Embryonic facial prominence (tissue), 1 donor: ENCODE measurements at regions not wholly inside any gene's neighbourhood (a gene's known extent, or its start where the extent isn't known, plus 50 kb on each side); places are given as distances from the start of the nearest gene placed in this dataset.

ENCODE experiments used
- DNase-seq: peaks from one replicate; pipeline ENCODE4 v3.0.0-alpha.2; 2016; ENCODE audit errors: extremely low spot score

- no peak for DNase-seq
Measured at GRCh38 chr2:58449286-58450010, 208.3 kb upstream of the FANCL start.

DNA sequence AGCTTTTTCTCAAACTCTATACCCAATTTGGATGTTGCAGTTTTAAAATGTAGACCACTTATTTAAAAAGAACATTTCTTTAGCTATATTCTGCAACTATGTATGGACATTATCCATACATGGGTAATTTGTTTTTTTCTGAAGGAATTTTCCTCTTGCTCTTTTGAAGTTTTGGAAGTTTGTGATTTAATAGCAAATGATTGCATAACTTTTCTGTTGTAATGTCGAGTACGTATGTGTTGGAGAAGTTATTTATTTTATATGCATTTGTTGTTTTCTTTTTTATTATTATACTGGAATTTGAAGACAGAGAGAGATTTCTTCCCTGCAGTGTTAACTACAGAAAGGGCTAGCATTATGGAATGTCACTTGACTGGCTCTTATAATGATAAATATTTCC, 207.7 kb upstream of the FANCL start:
- DNase-seq: no peak

DNA sequence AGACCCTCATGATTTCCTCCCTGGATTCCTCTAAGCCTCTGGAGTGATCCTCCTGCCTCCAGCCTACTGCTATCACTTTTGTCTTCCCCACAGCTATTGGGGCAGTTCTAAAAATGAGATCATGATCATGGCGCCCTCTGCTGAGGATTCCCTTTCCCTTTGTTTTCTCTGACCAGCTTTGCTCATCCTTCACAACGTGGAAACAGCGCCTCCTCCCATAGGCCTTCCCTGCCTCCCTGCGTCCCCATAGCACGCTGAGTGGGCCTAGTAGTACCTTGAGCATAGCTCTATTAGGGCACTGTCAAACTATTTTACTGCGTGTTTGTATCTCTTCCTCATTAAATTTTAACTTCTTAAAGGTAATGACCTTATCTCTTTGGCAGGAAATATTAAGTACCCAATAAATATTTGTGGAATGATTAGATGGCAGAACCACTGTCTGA, 207.0 kb upstream of the FANCL start:
- DNase-seq: no peak

DNA sequence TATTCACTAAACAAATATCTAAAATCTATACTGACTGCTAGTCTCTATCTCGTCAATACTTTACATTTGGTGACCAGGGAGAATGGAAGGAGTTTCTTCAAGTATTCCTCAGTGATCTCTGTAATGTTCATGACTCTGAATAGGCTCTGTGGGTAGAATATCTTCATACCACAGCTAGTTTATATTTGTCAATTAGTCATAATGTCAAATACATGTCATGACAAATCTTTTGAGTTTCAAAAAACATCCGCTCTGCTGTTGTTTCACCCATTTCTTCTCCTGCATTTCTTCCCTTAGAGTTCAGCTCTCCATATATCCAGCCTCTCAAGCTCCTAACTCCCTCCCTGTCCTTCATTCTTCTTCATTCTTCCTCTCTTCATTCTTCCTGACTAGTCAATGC, 206.5 kb upstream of the FANCL start:
- no peak for DNase-seq

DNA sequence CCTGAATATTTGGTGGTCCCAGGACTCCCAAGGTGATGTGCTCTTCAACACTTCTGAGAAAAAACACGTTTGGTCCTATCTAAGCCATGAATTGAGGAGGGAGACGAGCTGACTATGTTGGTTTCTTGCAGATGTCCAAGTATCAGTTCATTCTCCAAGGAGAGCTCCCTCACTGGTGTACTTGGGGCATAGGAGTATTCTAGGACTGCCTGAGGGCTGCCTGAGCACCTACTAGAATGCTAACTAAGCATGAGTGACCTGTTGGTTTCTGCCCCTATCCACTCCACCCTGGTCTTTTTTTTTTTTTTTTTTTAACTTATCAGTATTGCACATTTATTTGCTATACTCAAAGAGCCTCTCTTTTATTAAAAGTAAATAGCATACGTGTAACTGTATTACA, 200.5 kb upstream of the FANCL start:
- DNase-seq: no peak

- no peak for DNase-seq
Measured at GRCh38 chr2:58436872-58437271, 195.7 kb upstream of the FANCL start.

DNA sequence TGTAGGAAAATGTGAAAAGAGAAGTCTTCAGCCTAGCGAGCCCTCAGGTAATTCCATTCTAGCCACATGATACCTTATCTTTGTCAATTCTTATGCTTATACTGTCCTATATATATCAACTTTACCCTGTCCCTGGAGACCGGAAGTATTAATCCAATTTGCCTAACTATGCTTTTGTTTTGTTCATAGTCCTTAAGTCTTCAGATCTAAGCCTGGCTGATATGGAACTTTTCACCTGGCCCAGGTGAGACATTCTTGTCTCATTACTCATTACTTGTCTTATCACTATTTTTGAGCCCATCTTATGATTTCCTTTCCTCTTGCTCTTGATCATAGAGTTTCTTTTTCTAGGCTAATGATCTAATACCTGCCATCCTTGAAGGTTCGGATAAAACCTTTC, 194.1 kb upstream of the FANCL start:
- no peak for DNase-seq

DNA sequence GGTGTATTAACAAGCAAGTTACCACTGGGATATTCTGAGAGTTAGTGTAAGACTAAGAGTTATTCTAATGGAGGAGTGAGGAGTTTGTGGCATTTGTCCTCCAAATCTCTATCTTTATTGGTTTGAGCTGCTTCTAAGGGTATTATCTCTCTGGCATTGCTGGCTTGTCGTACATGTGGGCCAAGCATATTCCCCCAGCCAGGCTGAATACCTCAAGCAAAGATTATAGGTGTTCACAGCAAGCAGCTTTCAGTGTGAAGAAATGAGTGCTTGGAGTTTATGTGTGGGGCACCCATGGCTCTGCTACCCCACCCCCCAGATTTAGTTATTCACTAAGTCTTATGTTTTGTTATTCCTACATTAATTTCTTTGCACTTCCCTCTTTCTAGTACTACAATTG, 193.6 kb upstream of the FANCL start:
- DNase-seq: no peak

DNA sequence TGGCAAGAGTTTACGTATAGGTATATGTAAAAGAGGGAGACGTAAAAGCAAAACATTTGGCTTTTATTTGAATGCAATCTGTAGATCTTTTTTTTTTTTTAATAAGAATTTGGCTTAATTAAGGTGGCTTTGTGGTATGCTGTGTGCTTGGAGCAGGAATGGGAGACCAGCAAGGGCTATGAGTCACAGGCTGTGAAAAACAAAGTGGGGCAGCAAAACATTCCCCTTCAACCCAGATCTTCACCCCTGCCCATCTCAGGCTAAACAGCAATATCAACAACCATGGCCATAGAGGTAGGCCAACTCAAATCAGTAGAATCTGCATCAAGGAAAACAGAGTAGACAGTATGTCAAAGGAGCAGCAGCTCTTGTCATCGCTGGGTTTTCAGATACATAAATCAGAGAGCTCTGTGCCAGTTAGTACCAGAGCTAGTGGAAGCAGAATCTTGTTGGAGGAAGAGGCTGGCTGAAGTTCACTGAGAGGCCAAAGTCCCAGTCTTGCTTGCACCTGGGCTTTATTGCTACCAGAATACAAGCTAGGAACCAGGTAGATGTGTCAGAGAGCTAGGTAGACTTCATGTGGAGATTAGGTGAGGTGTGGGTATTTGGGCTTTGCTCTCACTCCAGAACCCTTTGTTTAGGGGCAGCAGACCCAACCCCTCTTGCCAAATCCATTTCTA, 191.5 kb upstream of the FANCL start:
- DNase-seq: no peak

DNA sequence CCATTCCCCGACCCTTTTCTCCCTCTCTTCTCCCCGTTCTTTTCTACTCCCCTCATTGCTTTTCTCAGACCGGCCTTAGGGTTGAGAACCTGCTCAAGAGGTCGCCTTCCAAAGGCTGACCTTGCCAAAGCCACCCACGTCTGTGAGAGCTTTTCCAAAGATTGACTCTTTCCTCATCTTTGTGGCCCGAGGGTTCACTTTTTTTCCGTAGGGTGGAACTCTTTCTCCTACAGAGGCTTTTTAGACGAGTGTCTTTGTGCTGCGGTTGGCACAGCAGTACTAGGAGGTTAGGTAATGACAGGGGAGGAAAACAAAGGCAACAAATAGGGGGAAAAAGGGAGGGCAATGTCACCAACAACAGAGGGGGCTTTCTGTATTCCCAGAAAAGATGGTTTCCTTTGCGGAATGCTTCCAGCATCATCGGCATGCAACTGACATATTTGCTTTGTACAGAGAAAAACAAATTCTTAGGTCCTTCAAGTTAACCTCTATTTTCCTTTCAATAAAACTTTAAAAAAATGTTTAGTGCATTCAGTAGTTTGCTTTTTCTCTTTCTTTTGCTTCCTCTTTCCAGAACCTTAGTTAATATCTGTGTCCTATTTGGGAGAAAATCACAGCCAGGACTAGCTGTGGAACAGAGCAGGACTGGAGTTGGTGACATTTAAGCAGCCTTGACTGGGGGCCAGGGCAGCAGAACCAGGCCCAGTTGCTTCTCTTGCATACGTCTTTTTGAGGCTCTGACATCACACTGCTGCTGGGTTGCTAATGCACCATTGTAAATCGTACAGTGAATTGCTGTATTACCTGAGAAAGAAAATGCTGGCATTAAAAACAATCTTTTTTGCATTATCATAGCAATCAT, 188.1 kb upstream of the FANCL start:
- peak; percentile 31 for DNase-seq

GRCh38 chr2:58428096-58429013, 187.2 kb upstream of the FANCL start:
- DNase-seq: peak; percentile 32

- peak; percentile 11 for DNase-seq
Measured at GRCh38 chr2:58427572-58428095, 186.5 kb upstream of the FANCL start.

GRCh38 chr2:58425368-58425767, 184.2 kb upstream of the FANCL start:
- no peak for DNase-seq

DNA sequence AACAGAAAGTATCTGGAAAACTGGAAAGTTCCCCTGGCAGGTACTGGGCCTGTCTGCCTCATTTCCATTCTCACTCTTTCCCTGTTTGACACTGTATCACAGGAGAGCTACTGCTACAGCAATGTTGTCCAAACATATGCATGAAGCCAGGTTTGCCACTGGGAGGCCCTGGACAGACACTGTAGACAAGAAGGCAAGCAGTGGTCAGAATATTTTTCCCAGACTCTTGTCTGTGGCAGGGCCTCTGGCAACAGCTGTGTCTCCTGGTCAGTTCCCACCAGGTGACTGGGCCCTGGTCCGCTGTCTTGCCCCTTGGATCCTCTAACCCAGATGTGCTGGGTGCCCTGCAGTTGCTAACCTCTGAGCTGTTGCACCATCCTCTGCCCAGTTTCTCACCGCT, 178.9 kb upstream of the FANCL start:
- no peak for DNase-seq

GRCh38 chr2:58416696-58417095, 175.6 kb upstream of the FANCL start:
- no peak for DNase-seq

DNA sequence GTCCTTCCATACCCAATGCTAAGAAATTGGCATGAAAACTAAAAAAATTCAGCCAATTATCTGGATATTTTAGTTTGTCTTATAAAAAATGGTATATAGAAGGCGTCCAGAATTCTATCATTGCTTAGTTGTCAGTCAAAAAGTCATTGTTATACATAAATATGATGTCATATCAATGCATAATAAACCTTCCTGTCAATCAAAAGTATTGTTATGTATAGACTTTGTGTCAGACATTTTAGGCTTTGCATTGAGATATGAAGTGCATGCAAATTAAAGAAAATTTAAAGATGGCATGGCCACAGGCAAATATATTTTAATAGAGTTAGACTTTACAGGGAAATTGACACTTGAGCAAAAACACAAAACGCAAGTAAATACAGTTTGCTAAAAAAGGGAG, 173.4 kb upstream of the FANCL start:
- no peak for DNase-seq

- DNase-seq: no peak
Measured at GRCh38 chr2:58410549-58410948, 169.4 kb upstream of the FANCL start.

GRCh38 chr2:58407487-58407886, 166.4 kb upstream of the FANCL start:
- DNase-seq: no peak

GRCh38 chr2:58405341-58405740, 164.2 kb upstream of the FANCL start:
- no peak for DNase-seq

- no peak for DNase-seq
Measured at GRCh38 chr2:58401936-58402335, 160.8 kb upstream of the FANCL start.

DNA sequence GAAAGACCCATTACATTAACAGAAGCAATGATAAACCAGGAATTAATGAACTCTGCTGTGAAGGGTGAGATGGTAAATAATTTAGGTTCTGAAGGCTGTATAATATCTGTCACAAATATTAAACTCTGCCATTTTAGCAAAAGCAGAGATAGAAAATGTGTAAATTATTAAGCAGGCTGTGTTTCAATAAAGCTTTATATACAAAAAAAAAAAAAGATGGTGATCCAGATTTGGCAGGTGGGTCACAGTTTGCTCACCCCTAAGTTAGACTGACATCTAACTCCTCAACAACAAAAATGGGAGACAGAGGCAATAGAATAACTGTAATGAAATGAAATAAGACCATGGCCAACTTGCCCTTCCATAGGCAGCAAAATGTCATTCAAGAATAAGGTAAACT, 157.3 kb upstream of the FANCL start:
- DNase-seq: no peak
